WTC11 (cell line): ENCODE measurements at regions not wholly inside any gene's neighbourhood (a gene's known extent, or its start where the extent isn't known, plus 50 kb on each side); places are given as distances from the start of the nearest gene placed in this dataset.

Experiments used
- ATAC-seq: fragments of 200-7000 bp; cut with Tn5 transposase; 2 replicates; pipeline ENCODE4 v1.10.0; 2021; ENCODE audit warnings: mild to moderate bottlenecking, moderate library complexity
- CTCF ChIA-PET: fragments of 300-600 bp; sonication (Branson Sonifier 250); formaldehyde crosslinking; loops from one replicate; lab custom pipeline; 2021; ENCODE audit warnings: antibody characterized with exemption; lab: Charles Lee
- POLR2A ChIA-PET: fragments of 350-600 bp; sonication (Branson Sonifier 250); formaldehyde crosslinking; loops from one replicate; lab custom pipeline; 2021; ENCODE audit warnings: antibody characterized with exemption; lab: Charles Lee
- DNase-seq: peaks from one replicate; pipeline ENCODE4 v3.0.0; 2021; ENCODE audit warnings: low spot score
- H3K27ac Mint-ChIP-seq: 2 replicates; pipeline ENCODE4 v1.8.0; 2021; ENCODE audit warnings: mixed read lengths
- H3K27me3 Mint-ChIP-seq: 2 replicates; pipeline ENCODE4 v1.8.0; 2021; ENCODE audit warnings: low read depth, mild to moderate bottlenecking, moderate library complexity, mixed read lengths
- H3K36me3 Mint-ChIP-seq: 2 replicates; pipeline ENCODE4 v1.8.0; 2021; ENCODE audit warnings: mixed read lengths
- H3K4me1 Mint-ChIP-seq: 2 replicates; pipeline ENCODE4 v1.8.0; 2022; ENCODE audit warnings: mixed read lengths
- H3K4me3 Mint-ChIP-seq: 2 replicates; pipeline ENCODE4 v1.8.0; 2021; ENCODE audit warnings: mild to moderate bottlenecking, moderate library complexity, mixed read lengths
- H3K9me3 Mint-ChIP-seq: 2 replicates; pipeline ENCODE4 v1.8.0; 2021; ENCODE audit warnings: mixed read lengths
- ATF6 ChIP-seq: sonication (generic); formaldehyde crosslinking; IDR thresholded peaks from 2 replicates; pipeline ENCODE4 v1.8.1; 2023; ENCODE audit warnings: mild to moderate bottlenecking, missing genetic modification reagents
- CTCF ChIP-seq: fragments of 200-600 bp; IDR thresholded peaks from 2 replicates; pipeline ENCODE4 v1.8.0; 2022; ENCODE audit warnings: antibody characterized with exemption
- E2F1 ChIP-seq: sonication (generic); formaldehyde crosslinking; IDR thresholded peaks from 2 replicates; pipeline ENCODE4 v1.8.0; 2022; ENCODE audit warnings: mild to moderate bottlenecking, missing genetic modification reagents
- E2F5 ChIP-seq: sonication (generic); formaldehyde crosslinking; IDR thresholded peaks from 2 replicates; pipeline ENCODE4 v1.8.1; 2022; ENCODE audit warnings: mild to moderate bottlenecking, moderate library complexity, missing genetic modification reagents
- FOXP1 ChIP-seq: sonication (generic); formaldehyde crosslinking; IDR thresholded peaks from 2 replicates; pipeline ENCODE4 v1.8.0; 2022; ENCODE audit warnings: missing genetic modification reagents, mild to moderate bottlenecking, moderate library complexity, borderline replicate concordance
- GABPB1 ChIP-seq: sonication (generic); formaldehyde crosslinking; IDR thresholded peaks from 2 replicates; pipeline ENCODE4 v1.8.1; 2023; ENCODE audit warnings: mild to moderate bottlenecking, missing genetic modification reagents
- GRHL2 ChIP-seq: fragments of 250-450 bp; sonication (Bioruptor Pico); IDR thresholded peaks from 2 replicates; pipeline ENCODE4 v1.8.0; 2022; ENCODE audit warnings: mild to moderate bottlenecking, moderate library complexity; ENCODE audit not compliant: insufficient replicate concordance, severe bottlenecking
- IRF1 ChIP-seq: sonication (generic); formaldehyde crosslinking; IDR thresholded peaks from 2 replicates; pipeline ENCODE4 v1.8.0; 2023; ENCODE audit warnings: missing genetic modification reagents
- KAT7 ChIP-seq: sonication (generic); formaldehyde crosslinking; IDR thresholded peaks from 2 replicates; pipeline ENCODE4 v1.8.1; 2023; ENCODE audit warnings: missing genetic modification reagents, mild to moderate bottlenecking, borderline replicate concordance
- NFYB ChIP-seq: sonication (generic); formaldehyde crosslinking; conservative IDR thresholded peaks from 2 replicates; pipeline ENCODE4 v1.8.0; 2022; ENCODE audit warnings: low read depth, missing genetic modification reagents
- NR1H2 ChIP-seq: sonication (generic); formaldehyde crosslinking; IDR thresholded peaks from 2 replicates; pipeline ENCODE4 v1.9.0; 2021; ENCODE audit warnings: mild to moderate bottlenecking, moderate library complexity, missing genetic modification reagents
- NR3C1 ChIP-seq: sonication (generic); formaldehyde crosslinking; conservative IDR thresholded peaks from 2 replicates; pipeline ENCODE4 v1.8.1; 2023; ENCODE audit warnings: low read depth, mild to moderate bottlenecking, missing genetic modification reagents
- RORB ChIP-seq: fragments of 250-450 bp; sonication (Bioruptor Pico); IDR thresholded peaks from 2 replicates; pipeline ENCODE4 v1.9.0; 2021; ENCODE audit warnings: mild to moderate bottlenecking
- SP1 ChIP-seq: sonication (generic); formaldehyde crosslinking; conservative IDR thresholded peaks from 2 replicates; pipeline ENCODE4 v1.8.1; 2022; ENCODE audit warnings: missing genetic modification reagents
- STAT6 ChIP-seq: sonication (generic); formaldehyde crosslinking; conservative IDR thresholded peaks from 2 replicates; pipeline ENCODE4 v1.8.1; 2023; ENCODE audit warnings: mild to moderate bottlenecking, low read depth, missing genetic modification reagents, moderate library complexity
- USF1 ChIP-seq: sonication (generic); formaldehyde crosslinking; IDR thresholded peaks from 2 replicates; pipeline ENCODE4 v1.8.0; 2022; ENCODE audit warnings: mild to moderate bottlenecking, missing genetic modification reagents
- ZNF219 ChIP-seq: sonication (generic); formaldehyde crosslinking; IDR thresholded peaks from 2 replicates; pipeline ENCODE4 v1.8.0; 2023; ENCODE audit warnings: missing genetic modification reagents, mild to moderate bottlenecking, borderline replicate concordance
- ZNF423 ChIP-seq: fragments of 250-450 bp; sonication (Bioruptor Pico); IDR thresholded peaks from 2 replicates; pipeline ENCODE4 v2.1.2; 2022; ENCODE audit warnings: mild to moderate bottlenecking, moderate library complexity
- ZNF671 ChIP-seq: fragments of 250-450 bp; sonication (Bioruptor Pico); IDR thresholded peaks from 2 replicates; pipeline ENCODE4 v1.8.0; 2021; ENCODE audit warnings: mild to moderate bottlenecking

- TF ChIP-seq ATF6 (CRISPR knock-in tag) (no peak), STAT6 (CRISPR knock-in tag) (no peak)
Observed at GRCh38 chr2:146950911-146951310, 893.9 kb upstream of the ACVR2A start (continued).

GRCh38 chr2:146950361-146950760 lies 894.5 kb upstream of the ACVR2A start:
- Mint-ChIP-seq H3K36me3 (no peaks in the 10 kb centered on the region), H3K27ac (no peak overlapping the region), H3K9me3 (peaks cover 9% of the 10 kb centered on the region), H3K4me3 (no peak overlapping the region), H3K4me1 (no peaks in the 10 kb centered on the region), H3K27me3 (no peaks in the 10 kb centered on the region)
- DNase-seq (no peak), ATAC-seq (no peak)
- ChIA-PET POLR2A (no interaction called here), CTCF (no interaction called here)
- TF ChIP-seq ZNF219 (CRISPR knock-in tag) = no peak
- no peak for TF ChIP-seq GRHL2 (CRISPR knock-in tag)
- no peak for TF ChIP-seq ZNF671 (CRISPR knock-in tag)
- no peak for TF ChIP-seq FOXP1 (CRISPR knock-in tag)
- TF ChIP-seq ZNF423 (CRISPR knock-in tag) = no peak
- TF ChIP-seq SP1 (CRISPR knock-in tag) = no peak
- TF ChIP-seq USF1 = no peak
- TF ChIP-seq KAT7 (CRISPR knock-in tag) = no peak
- no peak for TF ChIP-seq E2F1 (CRISPR knock-in tag)
- TF ChIP-seq IRF1 (CRISPR knock-in tag) = no peak
- no peak for TF ChIP-seq E2F5 (CRISPR knock-in tag)
- TF ChIP-seq NR1H2 (CRISPR knock-in tag) = no peak
- no peak for TF ChIP-seq CTCF
- TF ChIP-seq NR3C1 = no peak
- TF ChIP-seq STAT6 (CRISPR knock-in tag) = no peak
- no peak for TF ChIP-seq NFYB (CRISPR knock-in tag)
- no peak for TF ChIP-seq RORB (CRISPR knock-in tag)
- TF ChIP-seq GABPB1 (CRISPR knock-in tag) = no peak
